Heart right ventricle (tissue), 16 donors: ENCODE measurements at regions not wholly inside any gene's neighbourhood (a gene's known extent, or its start where the extent isn't known, plus 50 kb on each side); places are given as distances from the start of the nearest gene placed in this dataset.

Source experiments
- ATAC-seq, 8 donors: fragments of 200-7000 bp; cut with Tn5 transposase; one replicate each; pipeline ENCODE4 v1.9.1; 2020; ENCODE audit warnings: mild to moderate bottlenecking in 8 of 8, moderate library complexity in 8 of 8, moderate number of reproducible peaks in 1 of 8
- DNase-seq, 2 donors: peaks; one replicate each; pipeline ENCODE4 v3.0.0-alpha.2; 2020
- H3K27ac ChIP-seq, 10 donors: fragments of 200-600 bp; sonication (generic) in 2 of 10; one replicate each; pipeline versions ENCODE4 v1.5.0 to v1.8.0; 2020 to 2022; ENCODE audit warnings: mild to moderate bottlenecking in 3 of 10
- H3K27me3 ChIP-seq, 7 donors: fragments of 200-600 bp; one replicate each; pipeline ENCODE4 v1.8.0; 2021 to 2022; ENCODE audit warnings: mild to moderate bottlenecking in 2 of 7
- H3K36me3 ChIP-seq, 9 donors: fragments of 200-600 bp; sonication (generic) in 1 of 9; one replicate each; pipeline versions ENCODE4 v1.5.0 to v1.8.0; 2020 to 2022; ENCODE audit warnings: mild to moderate bottlenecking in 2 of 9
- H3K4me1 ChIP-seq, 9 donors: fragments of 200-600 bp; sonication (generic) in 1 of 9; one replicate each; pipeline versions ENCODE4 v1.5.0 to v1.8.0; 2020 to 2022; ENCODE audit warnings: mild to moderate bottlenecking in 4 of 9
- H3K4me3 ChIP-seq, 10 donors: fragments of 200-600 bp; sonication (generic) in 2 of 10; one replicate each; pipeline versions ENCODE4 v1.5.0 to v1.8.0; 2020 to 2022; ENCODE audit warnings: mild to moderate bottlenecking in 7 of 10, moderate library complexity in 2 of 10
- H3K9me3 ChIP-seq, 11 donors: fragments of 200-600 bp in 10 of 11; sonication (generic) in 2 of 11; one replicate each; pipeline versions ENCODE4 v1.5.0 to v1.8.0; 2013 to 2022; ENCODE audit warnings: mild to moderate bottlenecking in 2 of 11, control low read depth in 1 of 11, moderate library complexity in 1 of 11
- WGBS, 2 donors: extraction: QIAGEN DNeasy Blood & Tissue Kit; methylation state at CpG; one replicate each; pipeline ENCODE4 v1.1.7; 2013; ENCODE audit warnings: inconsistent platforms in 1 of 2; 5-methylcytosine and 5-hydroxymethylcytosine counted together
- intact Hi-C, 10 donors: fragments of 100-400 bp; cut with DNase I; formaldehyde crosslinking; loops; one replicate each; pipeline versions ENCODE4 v1.11.1 to v1.14.2; 2022
- TF ChIP-seq, protein P1 (sequence below), 9 donors: fragments of 200-600 bp; sonication (generic) in 2 of 9; IDR thresholded peaks; one replicate each; pipeline versions ENCODE4 v1.5.0 to v1.8.0; 2021 to 2022; ENCODE audit warnings: antibody characterized with exemption in 9 of 9, mild to moderate bottlenecking in 5 of 9, moderate library complexity in 1 of 9
- donor health status: Arrhythmogenic right ventricular cardiomyopathy.
- donor health status: ischemic (EF 13 %, LVEDD 7.1; RV severe dilation, severe dysfunction).
- donor health status: healthy with polysubstance abuse.
- donor health status: DM: no; HTN: yes; CAD: no.
- donor health status: DM: no; HTN: no; CAD: no.
- donor health status: ischemic (EF 25% LVEDD 6.9; RV normal size, moderate dysfunction).
- donor health status: ischemic (EF 25% LVEDD 5.7; RV mildly dilated, moderate dysfunction).
- donor health status: healthy.
- donor health status: DM: yes; HTN: yes; CAD: no.
- donor health status: Ischemic cardiomyopathy.
- donor health status: ischemic (EF 35%, LVEDD 5.7; RV mildly dilated, moderate dysfunction).
- donor health status: nonischemic (EF 11% LVEDD 7.7; RV severe dilation, severe dysfunction).
- donor health status: DM: yes; HTN: yes; CAD: no.
- donor health status: PGD.
- donor health status: ischemic (EF 29% LVEDD 5.4; RV normal size, mild dysfunction).
- donor health status: nonischemic (EF 23%, LVEDD 6.1; RV moderate dilation, normal function).

- Histone ChIP-seq H3K27ac (no peak overlapping the region), H3K4me3 (peak overlapping the region in 4 of 10 donors; percentile 1 to 31 (median 15)), H3K9me3 (no peaks in the 10 kb centered on the region), H3K4me1 (peaks cover 0 to 15% (median 4%) of the 10 kb centered on the region in 9 donors), H3K27me3 (no peaks in the 10 kb centered on the region), H3K36me3 (no peaks in the 10 kb centered on the region)
- TF ChIP-seq, protein P1, sequence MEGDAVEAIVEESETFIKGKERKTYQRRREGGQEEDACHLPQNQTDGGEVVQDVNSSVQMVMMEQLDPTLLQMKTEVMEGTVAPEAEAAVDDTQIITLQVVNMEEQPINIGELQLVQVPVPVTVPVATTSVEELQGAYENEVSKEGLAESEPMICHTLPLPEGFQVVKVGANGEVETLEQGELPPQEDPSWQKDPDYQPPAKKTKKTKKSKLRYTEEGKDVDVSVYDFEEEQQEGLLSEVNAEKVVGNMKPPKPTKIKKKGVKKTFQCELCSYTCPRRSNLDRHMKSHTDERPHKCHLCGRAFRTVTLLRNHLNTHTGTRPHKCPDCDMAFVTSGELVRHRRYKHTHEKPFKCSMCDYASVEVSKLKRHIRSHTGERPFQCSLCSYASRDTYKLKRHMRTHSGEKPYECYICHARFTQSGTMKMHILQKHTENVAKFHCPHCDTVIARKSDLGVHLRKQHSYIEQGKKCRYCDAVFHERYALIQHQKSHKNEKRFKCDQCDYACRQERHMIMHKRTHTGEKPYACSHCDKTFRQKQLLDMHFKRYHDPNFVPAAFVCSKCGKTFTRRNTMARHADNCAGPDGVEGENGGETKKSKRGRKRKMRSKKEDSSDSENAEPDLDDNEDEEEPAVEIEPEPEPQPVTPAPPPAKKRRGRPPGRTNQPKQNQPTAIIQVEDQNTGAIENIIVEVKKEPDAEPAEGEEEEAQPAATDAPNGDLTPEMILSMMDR (IDR thresholded peaks at IDR 0.05) = no peak
- 42 to 46% methylated on average over 4 of the region's 4 CpGs for WGBS, 2 donors
- DNase-seq (no peak), ATAC-seq (peak in 1 of 8 donors; percentile 22)
- intact Hi-C loops = no loop called here
Observed at GRCh38 chr3:23129117-23129516, 74.0 kb upstream of the UBE2E2 start.

DNA sequence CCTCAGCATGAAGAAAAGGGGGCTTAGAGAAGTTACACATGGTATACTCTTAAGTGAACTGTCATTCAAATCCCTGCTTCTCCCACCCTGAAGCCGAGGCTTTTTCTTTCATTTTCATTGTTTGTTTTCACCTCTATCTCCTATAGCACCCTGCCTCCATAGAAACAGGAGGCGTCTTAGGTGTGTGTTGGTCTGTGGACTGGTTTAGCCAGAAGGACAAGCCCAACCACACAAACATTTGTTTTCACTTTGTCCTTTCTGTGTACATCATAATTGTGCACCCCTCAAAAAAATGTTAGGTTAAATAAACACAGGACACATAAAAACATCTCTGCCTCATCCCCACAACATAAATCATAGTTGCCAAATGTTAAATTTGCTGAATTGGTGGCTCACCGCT, 73.3 kb upstream of the UBE2E2 start:
- ATAC-seq (peak in 1 of 8 donors; percentile 33), DNase-seq (no peak)
- 55 to 59% methylated on average over 3 of the region's 3 CpGs for WGBS, 2 donors
- intact Hi-C loops = no loop called here
- H3K27me3 ChIP-seq = no peaks in the 10 kb centered on the region
- no peaks in the 10 kb centered on the region for H3K9me3 ChIP-seq
- peak overlapping the region in 2 of 10 donors; percentile 6 to 31 for H3K4me3 ChIP-seq
- no peak overlapping the region for H3K27ac ChIP-seq
- no peaks in the 10 kb centered on the region for H3K36me3 ChIP-seq
- peaks cover 0 to 15% (median 4%) of the 10 kb centered on the region in 9 donors for H3K4me1 ChIP-seq
- TF ChIP-seq, protein P1 (IDR thresholded peaks at IDR 0.05) = no peak

- no peak overlapping the region for H3K27ac ChIP-seq
- no peak overlapping the region for H3K4me3 ChIP-seq
- ATAC-seq = no peak
- 90% methylated on average over 4 of the region's 4 CpGs for WGBS, 2 donors
- no peak for DNase-seq
- H3K4me1 ChIP-seq = peaks cover 0 to 15% (median 4%) of the 10 kb centered on the region in 9 donors
- TF ChIP-seq, protein P1 (IDR thresholded peaks at IDR 0.05) = no peak
- intact Hi-C loops = no loop called here
- no peaks in the 10 kb centered on the region for H3K27me3 ChIP-seq
- H3K36me3 ChIP-seq = no peaks in the 10 kb centered on the region
- H3K9me3 ChIP-seq = no peaks in the 10 kb centered on the region
Observed at GRCh38 chr3:23130406-23130805, 72.7 kb upstream of the UBE2E2 start.

DNA sequence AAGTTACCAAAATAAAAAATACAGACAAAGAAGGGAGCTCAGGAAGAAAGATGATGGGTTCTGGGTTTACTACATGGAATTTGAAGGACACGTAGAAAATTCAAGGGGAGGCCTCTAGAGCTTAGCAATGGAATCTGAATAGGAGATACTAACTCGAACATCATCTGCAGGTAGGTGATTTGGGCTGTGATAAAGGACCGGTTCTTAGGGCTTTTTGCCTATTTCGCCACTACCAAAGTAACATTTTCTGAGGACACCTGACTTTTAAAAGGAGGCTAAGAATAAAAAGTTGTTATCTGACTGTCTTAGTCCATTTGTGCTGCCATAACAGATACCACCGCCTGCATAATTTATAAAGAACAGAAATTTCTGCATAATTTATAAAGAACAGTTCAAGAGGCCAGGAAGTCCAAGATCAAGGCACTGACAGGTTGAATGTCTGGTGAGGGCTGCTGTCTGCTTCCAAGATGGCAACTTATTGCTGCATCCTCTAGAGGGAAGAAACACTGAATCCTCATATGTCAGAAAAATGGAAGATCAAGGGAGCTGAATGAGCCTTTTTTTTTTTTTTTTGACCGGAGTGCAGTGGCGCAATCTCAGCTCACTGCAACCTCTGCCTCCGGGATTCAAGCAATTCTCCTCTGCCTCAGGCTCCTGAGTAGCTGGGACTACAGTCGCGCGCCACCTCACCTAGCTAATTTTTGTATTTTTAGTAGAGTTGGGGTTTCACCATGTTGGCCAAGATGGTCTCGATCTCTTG, 67.9 kb upstream of the UBE2E2 start:
- TF ChIP-seq, protein P1 (IDR thresholded peaks at IDR 0.05) = no peak
- Histone ChIP-seq H3K9me3 (peaks cover 0 to 10% (median 3%) of the 10 kb centered on the region in 11 donors), H3K36me3 (no peaks in the 10 kb centered on the region), H3K27ac (no peak overlapping the region), H3K4me3 (no peak overlapping the region), H3K27me3 (no peaks in the 10 kb centered on the region), H3K4me1 (no peaks in the 10 kb centered on the region)
- intact Hi-C loops = no loop called here
- DNase-seq (no peak), ATAC-seq (no peak)
- WGBS, 2 donors = 87 to 89% methylated on average over 12 of the region's 12 CpGs
